Transverse colon (tissue), 4 donors: ENCODE measurements at regions not wholly inside any gene's neighbourhood (a gene's known extent, or its start where the extent isn't known, plus 50 kb on each side); places are given as distances from the start of the nearest gene placed in this dataset.

Experiments
- DNase-seq: peaks from one replicate; pipeline ENCODE4 v3.0.0-alpha.2; 2019
- H3K27ac ChIP-seq, 4 donors: fragments of 200-600 bp; sonication (generic); 2 replicates each; pipeline ENCODE4 v1.5.1; 2016 to 2018; ENCODE audit warnings: inconsistent platforms in 4 of 4
- H3K27me3 ChIP-seq: fragments of 200-600 bp; sonication (generic); 2 replicates; pipeline ENCODE4 v1.5.1; 2017; ENCODE audit warnings: inconsistent platforms
- H3K36me3 ChIP-seq, 4 donors: fragments of 200-600 bp; sonication (generic); 2 replicates each; pipeline ENCODE4 v1.5.1; 2017 to 2019; ENCODE audit warnings: inconsistent platforms in 4 of 4
- H3K4me1 ChIP-seq, 4 donors: fragments of 200-600 bp; sonication (generic); 2 replicates each; pipeline ENCODE4 v1.5.1; 2017 to 2020; ENCODE audit warnings: inconsistent platforms in 4 of 4
- H3K4me3 ChIP-seq, 4 donors: fragments of 200-600 bp; sonication (generic); 1 replicate in 1 of 4; 2 replicates in 3 of 4; pipeline versions ENCODE4 v1.5.1 to v1.6.1; 2017 to 2019; ENCODE audit warnings: inconsistent platforms in 4 of 4
- H3K9me3 ChIP-seq, 2 donors: fragments of 200-600 bp; sonication (generic); 2 replicates each; pipeline ENCODE4 v1.5.1; 2017 to 2019; ENCODE audit warnings: inconsistent platforms in 2 of 2
- CTCF ChIP-seq, 5 experiments: fragments of 200-600 bp in 3 of 5; fragments of 450-650 bp in 2 of 5; sonication (generic) in 3 of 5; IDR thresholded peaks; 1 replicate in 2 of 5; 2 replicates in 3 of 5; pipeline ENCODE4 v1.5.1; 2016 to 2017; ENCODE audit warnings: antibody characterized with exemption in 5 of 5, inconsistent platforms in 3 of 5, mild to moderate bottlenecking in 2 of 5, moderate library complexity in 1 of 5
- EP300 ChIP-seq: sonication (generic); formaldehyde crosslinking; IDR thresholded peaks from one replicate; pipeline ENCODE4 v1.6.1; 2017; ENCODE audit warnings: antibody characterized with exemption, low read depth
- POLR2A ChIP-seq: fragments of 450-650 bp; IDR thresholded peaks from one replicate; pipeline ENCODE4 v1.6.1; 2016; ENCODE audit warnings: antibody characterized with exemption, mild to moderate bottlenecking, moderate library complexity
- POLR2AphosphoS5 ChIP-seq, 3 donors: sonication (generic); formaldehyde crosslinking; IDR thresholded peaks; one replicate each; pipeline ENCODE4 v1.6.1; 2016; ENCODE audit warnings: antibody characterized with exemption in 3 of 3
- WGBS, 2 donors: methylation state at CpG; one replicate each; pipeline ENCODE4 v1.1.5; 2018; ENCODE audit warnings: low coverage in 1 of 2; 5-methylcytosine and 5-hydroxymethylcytosine counted together
- in situ Hi-C, 4 donors: fragments of 200-750 bp; cut with MboI; loops; one replicate each; pipeline versions ENCODE4 v1.15.0 to v1.15.1; 2017; ENCODE audit warnings: low sequenced_read_pairs in 3 of 4, low pct_ligation_motif_present in 1 of 4, low pct_unique_long_range_greater_than_20kb in 1 of 4
- intact Hi-C: fragments of 100-400 bp; cut with DNase I; formaldehyde crosslinking; loops from one replicate; pipeline ENCODE4 v1.15.1; 2023; ENCODE audit warnings: low total_unique reads

GRCh38 chr4:42789041-42789567 is 103.4 kb upstream of the GRXCR1 start:
- intact Hi-C loops (no loop called here), in situ Hi-C loops (no loop called here)
- Histone ChIP-seq H3K27ac (no peak overlapping the region), H3K36me3 (no peaks in the 10 kb centered on the region), H3K27me3 (no peaks in the 10 kb centered on the region), H3K4me1 (no peaks in the 10 kb centered on the region), H3K4me3 (no peak overlapping the region), H3K9me3 (no peaks in the 10 kb centered on the region)
- WGBS, 2 donors = 67 to 77% methylated on average over 1 of the region's 1 CpG
- TF ChIP-seq CTCF (IDR thresholded peaks at IDR 0.05) (no peak), POLR2AphosphoS5 (IDR thresholded peaks at IDR 0.05) (no peak), POLR2A (no peak), EP300 (no peak)
- DNase-seq = no peak

- H3K9me3 ChIP-seq = no peaks in the 10 kb centered on the region
- in situ Hi-C loops = no loop called here
- H3K4me3 ChIP-seq = no peak overlapping the region
- no peaks in the 10 kb centered on the region for H3K27me3 ChIP-seq
- no peak overlapping the region for H3K27ac ChIP-seq
- intact Hi-C loops = no loop called here
- 93% methylated on average over 5 of the region's 6 CpGs; no CpG with 5 or more reads in 1 of the 2 donors for WGBS, 2 donors
- H3K36me3 ChIP-seq = no peaks in the 10 kb centered on the region
- no peak for DNase-seq
- H3K4me1 ChIP-seq = no peaks in the 10 kb centered on the region
- TF ChIP-seq POLR2AphosphoS5 (IDR thresholded peaks at IDR 0.05) = no peak
- no peak for TF ChIP-seq CTCF (IDR thresholded peaks at IDR 0.05)
- TF ChIP-seq POLR2A = no peak
- no peak for TF ChIP-seq EP300
Measured at GRCh38 chr4:42787079-42787463, 105.4 kb upstream of the GRXCR1 start.

GRCh38 chr4:42786350-42787078 is 106.0 kb upstream of the GRXCR1 start:
- 67% methylated on average over 6 of the region's 6 CpGs; no CpG with 5 or more reads in 1 of the 2 donors for WGBS, 2 donors
- Histone ChIP-seq H3K36me3 (no peaks in the 10 kb centered on the region), H3K27ac (no peak overlapping the region), H3K9me3 (no peaks in the 10 kb centered on the region), H3K4me1 (no peaks in the 10 kb centered on the region), H3K27me3 (no peaks in the 10 kb centered on the region), H3K4me3 (no peak overlapping the region)
- intact Hi-C loops = no loop called here
- TF ChIP-seq POLR2A (no peak), EP300 (no peak), CTCF (IDR thresholded peaks at IDR 0.05) (no peak), POLR2AphosphoS5 (IDR thresholded peaks at IDR 0.05) (no peak)
- DNase-seq = no peak
- in situ Hi-C loops = no loop called here

- WGBS, 2 donors = 82 to 94% methylated on average over 2 to 5 of the region's 5 CpGs
- TF ChIP-seq POLR2A = no peak
- TF ChIP-seq CTCF (IDR thresholded peaks at IDR 0.05) = no peak
- no peak for TF ChIP-seq EP300
- TF ChIP-seq POLR2AphosphoS5 (IDR thresholded peaks at IDR 0.05) = no peak
Measured at GRCh38 chr4:42785817-42786216, 106.7 kb upstream of the GRXCR1 start.

More at GRCh38 chr4:42785817-42786216, 106.7 kb upstream of the GRXCR1 start:
- intact Hi-C loops (no loop called here), in situ Hi-C loops (no loop called here)
- H3K4me3 ChIP-seq = no peak overlapping the region
- no peaks in the 10 kb centered on the region for H3K36me3 ChIP-seq
- no peak overlapping the region for H3K27ac ChIP-seq
- H3K4me1 ChIP-seq = no peaks in the 10 kb centered on the region
- no peaks in the 10 kb centered on the region for H3K9me3 ChIP-seq
- no peak for DNase-seq
- H3K27me3 ChIP-seq = no peaks in the 10 kb centered on the region
